Skin of body (tissue), 1 donor: ENCODE measurements at regions not wholly inside any gene's neighbourhood (a gene's known extent, or its start where the extent isn't known, plus 50 kb on each side); places are given as distances from the start of the nearest gene placed in this dataset.

Experiments
- DNase-seq: peaks from one replicate; lab custom pipeline; 2025; lab: John Stamatoyannopoulos, UW

GRCh38 chr16:86110134-86110533, 211.2 kb downstream of the IRF8 start:
- DNase-seq: no peak

GRCh38 chr16:86110726-86111125, 211.8 kb downstream of the IRF8 start:
- no peak for DNase-seq

- DNase-seq: no peak
Observed at GRCh38 chr16:86112178-86112577, 213.2 kb downstream of the IRF8 start.

GRCh38 chr16:86117235-86117634, 218.3 kb downstream of the IRF8 start:
- no peak for DNase-seq

- no peak for DNase-seq
Observed at GRCh38 chr16:86117756-86118155, 218.8 kb downstream of the IRF8 start.

- DNase-seq: no peak
Observed at GRCh38 chr16:86118467-86119307, 219.7 kb downstream of the IRF8 start.

- DNase-seq: no peak
Observed at GRCh38 chr16:86120201-86121192, 221.5 kb downstream of the IRF8 start.

- DNase-seq: no peak
Observed at GRCh38 chr16:86121374-86122010, 222.5 kb downstream of the IRF8 start.

- no peak for DNase-seq
Observed at GRCh38 chr16:86122681-86123342, 223.8 kb downstream of the IRF8 start.

GRCh38 chr16:86124321-86124720, 225.4 kb downstream of the IRF8 start:
- DNase-seq: no peak

GRCh38 chr16:86126891-86127290, 227.9 kb downstream of the IRF8 start:
- DNase-seq: no peak

GRCh38 chr16:86127366-86127765, 228.4 kb downstream of the IRF8 start:
- DNase-seq: no peak

GRCh38 chr16:86128246-86128645, 229.3 kb downstream of the IRF8 start:
- DNase-seq: no peak

GRCh38 chr16:86129541-86129940, 230.6 kb downstream of the IRF8 start:
- no peak for DNase-seq

- no peak for DNase-seq
Observed at GRCh38 chr16:86133377-86133776, 234.4 kb downstream of the IRF8 start.

- DNase-seq: no peak
Observed at GRCh38 chr16:86133847-86134375, 234.9 kb downstream of the IRF8 start.

GRCh38 chr16:86134802-86135461, 236.0 kb downstream of the IRF8 start:
- no peak for DNase-seq

GRCh38 chr16:86137359-86137758, 238.4 kb downstream of the IRF8 start:
- DNase-seq: no peak

- DNase-seq: no peak
Observed at GRCh38 chr16:86138121-86139085, 239.4 kb downstream of the IRF8 start.
